NCI-H1105 (cell line): ENCODE measurements at regions not wholly inside any gene's neighbourhood (a gene's known extent, or its start where the extent isn't known, plus 50 kb on each side); places are given as distances from the start of the nearest gene placed in this dataset.
A peak's percentile ranks its signal among the peaks of the same experiment; 100 is the strongest.
"Not testable (repeated sequence)": the region's sequence is repeated elsewhere in the genome, so short reads cannot be mapped to it uniquely, and the experiment has no call there.

Experiments used
- DNase-seq: peaks from one replicate; lab custom pipeline; 2025; lab: John Stamatoyannopoulos, UW

DNA sequence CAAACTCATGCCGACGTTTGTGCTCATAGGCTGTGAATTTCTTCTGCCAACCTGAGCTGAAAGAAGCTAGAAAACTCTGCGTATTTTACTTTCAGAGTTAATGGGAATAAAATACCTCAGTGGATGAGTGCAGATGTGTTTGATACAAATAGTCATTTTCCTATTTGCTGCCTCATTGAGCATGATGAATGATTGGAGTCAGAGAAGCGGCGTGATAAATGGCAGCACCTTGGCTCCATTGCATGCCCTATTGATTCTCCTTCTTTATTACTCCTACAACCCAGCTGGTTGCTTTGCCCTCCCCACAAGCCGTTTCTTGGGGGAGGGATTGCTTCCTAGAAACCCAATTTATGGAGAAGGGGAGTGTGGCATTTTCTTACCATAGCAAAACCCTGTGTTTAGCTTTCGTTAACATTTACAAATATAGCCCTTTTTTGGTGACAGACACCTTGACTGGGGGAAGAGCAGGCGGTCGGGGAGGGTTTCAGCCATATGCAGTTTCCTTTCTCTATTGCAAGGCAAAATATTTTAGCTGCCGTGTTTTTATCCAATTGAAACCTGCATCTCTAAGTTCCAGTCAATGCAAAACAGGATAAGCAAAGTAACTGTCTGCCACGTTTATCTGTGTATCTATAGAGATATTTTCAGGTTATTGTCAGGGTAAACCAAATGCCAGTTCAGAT, 93.1 kb upstream of the TBCA start:
- DNase-seq, result no peak

DNA sequence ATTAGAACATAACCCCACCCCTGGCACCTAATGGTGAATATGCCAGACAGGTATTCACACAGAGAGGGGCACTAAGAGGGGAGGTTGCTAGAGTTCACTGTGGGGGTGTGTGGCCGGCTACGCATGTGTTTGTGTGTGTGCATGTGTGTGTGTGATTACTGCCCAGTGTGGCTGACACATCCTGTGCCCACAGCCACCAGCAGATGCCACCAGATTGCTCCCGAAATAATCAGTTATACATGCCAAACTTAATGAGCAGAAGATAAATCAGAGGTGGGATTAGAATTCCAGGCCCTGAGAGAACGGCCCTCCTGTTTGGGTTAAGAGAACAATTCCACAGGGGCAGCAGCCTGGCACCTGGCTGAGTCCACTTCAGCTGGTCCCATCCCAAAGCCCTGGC, 91.8 kb upstream of the TBCA start:
- no peak for DNase-seq

DNA sequence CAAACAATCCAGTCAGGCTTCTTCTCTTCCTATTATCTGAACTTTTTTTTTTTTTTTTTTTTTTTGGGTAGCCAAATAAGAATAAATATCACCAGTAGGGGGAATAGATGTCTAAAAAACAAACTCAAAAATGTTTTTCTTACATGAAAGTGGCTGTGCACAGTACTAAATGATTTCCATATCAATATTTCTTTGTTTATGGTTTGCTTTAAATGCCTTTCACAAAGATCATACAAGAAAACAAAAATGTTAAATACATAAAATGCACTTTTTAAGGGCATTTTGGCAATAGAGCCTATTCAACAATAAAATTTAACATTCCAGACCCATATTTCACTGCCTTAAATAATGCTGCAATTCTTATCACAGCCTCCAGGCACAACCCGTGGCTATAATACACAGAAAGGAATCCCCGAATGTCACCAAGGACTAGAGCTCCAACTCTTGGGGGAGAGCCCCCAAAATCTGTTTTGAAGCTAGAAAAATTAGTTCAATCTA, 91.1 kb upstream of the TBCA start:
- DNase-seq, result no peak

DNA sequence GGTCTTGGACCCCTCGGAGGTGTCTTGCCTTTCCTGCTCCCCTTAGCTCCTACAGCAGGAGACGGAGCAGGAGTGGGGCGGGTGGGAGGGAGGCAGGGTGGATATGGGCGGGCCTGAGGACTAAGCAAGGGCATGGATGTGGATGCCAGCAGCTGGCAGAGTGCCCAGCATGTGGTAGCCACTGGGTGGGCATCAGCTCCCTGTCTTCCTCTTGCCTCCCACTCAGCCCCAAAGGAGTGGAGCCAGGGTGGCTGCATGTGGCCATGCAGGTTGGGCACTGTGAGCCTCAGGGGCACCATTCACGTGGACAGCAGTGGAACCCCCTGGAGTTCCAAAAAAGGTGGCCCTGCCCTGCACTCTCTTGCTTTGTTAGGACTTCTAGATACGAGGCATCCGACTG, 90.1 kb upstream of the TBCA start:
- DNase-seq, result no peak

DNA sequence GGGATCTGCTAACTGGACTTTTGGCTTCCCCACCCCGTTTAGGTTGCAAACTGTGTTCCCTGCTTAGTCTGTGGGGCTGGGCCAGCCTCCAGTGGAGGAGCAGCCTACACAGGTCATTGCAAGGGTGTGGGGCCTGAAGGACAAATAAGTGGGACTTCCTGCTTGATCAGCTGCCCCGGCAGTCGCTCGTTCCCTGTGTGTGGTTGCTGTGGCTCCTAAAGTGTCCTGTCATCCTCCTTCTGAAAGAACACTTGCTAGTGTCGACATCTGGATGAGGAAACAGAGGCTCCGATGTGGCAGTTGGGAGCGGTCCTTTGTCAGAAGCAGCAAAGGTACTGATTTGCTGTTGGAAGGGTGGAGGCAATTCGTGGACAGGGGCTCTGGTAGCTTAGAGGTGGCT, 88.9 kb upstream of the TBCA start:
- DNase-seq, result no peak

DNA sequence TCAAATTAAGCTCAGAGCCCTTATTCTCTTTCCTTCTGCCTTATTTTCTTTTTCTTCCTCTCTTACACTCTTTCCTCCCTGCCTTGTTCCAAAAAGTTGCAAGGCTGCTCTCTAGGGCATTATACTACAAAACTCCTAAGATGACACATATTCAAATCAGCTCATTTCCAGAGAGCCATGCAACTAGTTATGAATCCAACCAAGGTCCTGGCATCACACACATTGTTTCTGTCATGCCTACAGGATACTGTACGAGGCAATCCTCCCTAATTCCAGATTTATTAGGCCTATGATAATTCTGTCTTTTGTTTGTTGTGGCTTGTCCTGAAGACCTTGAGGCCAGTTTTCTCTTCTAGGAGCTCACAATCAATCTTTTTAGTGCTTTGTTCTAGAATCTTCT, 87.0 kb upstream of the TBCA start:
- no peak for DNase-seq

DNA sequence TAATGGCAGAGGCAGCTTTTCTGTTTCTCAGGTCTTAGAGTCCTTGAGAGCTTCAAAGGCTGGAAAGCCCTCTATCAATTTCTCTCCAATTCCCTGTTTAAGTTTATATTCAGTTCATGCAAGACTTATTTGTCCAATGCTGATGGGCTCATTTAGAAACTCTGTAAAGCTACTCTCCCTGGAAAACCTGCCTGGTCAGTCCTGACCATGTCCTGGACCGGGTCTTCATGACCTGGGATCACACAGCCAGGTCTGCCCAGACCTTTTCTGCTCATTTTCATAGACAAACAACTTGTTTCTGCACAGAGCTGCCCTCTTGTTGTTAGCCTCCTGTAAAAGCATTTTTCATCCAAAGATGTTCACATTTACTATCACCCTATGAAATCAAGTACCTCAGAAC, 85.4 kb upstream of the TBCA start:
- no peak for DNase-seq

DNA sequence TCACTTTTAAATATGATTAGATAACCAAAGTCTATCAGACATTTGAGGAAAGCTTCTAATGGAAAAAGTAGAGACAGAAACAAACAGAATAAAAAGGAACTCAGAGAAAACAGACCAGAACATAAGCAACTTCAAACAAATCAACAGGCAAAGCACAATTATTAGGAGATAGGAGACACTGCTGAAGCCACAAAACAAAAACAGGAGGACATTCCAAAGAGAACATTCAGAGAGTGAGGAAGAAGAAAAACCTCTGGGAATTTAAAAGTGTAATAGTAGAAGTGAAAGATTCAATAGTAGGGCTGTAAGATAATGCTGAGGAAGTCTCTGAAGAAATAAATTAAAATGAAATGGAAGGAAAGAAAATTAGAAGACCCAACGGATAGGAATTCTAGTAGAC, 83.2 kb upstream of the TBCA start:
- DNase-seq, result no peak

DNA sequence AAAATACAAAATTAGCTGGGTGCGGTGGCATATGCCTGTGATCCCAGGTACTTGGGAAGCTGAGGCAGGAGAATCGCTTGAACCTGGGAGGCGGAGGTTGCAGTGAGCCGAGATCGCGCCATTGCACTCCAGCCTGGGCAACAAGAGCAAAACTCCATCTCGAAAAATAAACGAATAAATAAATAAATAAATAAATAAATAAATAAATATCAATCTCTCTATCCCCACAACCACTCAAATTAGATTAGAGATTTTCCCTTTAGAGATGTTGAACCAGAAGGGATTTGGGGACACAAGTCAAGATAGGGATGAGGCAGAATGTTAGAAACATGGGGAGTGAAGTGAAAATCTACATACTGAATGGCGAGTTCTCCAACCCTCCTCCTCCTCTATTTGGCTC, 82.5 kb upstream of the TBCA start:
- not testable (repeated sequence) for DNase-seq

DNA sequence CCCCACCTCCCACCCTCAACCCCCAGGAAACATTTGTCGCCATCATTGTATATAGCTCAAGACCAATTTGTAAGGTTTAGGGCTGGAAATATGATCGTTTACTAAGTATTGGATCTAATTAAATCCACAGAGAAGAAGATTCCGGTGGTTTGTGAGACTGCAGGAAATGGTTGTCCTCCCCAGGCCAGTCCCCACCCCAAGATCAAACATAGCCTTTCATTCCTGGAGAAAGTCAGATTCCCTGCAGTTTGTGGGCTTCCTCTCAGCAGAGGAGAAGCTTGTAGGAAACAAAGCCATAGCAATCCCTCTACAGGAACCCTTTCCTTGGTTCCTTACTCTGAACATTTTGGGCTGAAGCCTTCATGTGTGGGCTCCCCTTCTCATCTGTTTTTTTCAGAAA, 79.2 kb upstream of the TBCA start:
- no peak for DNase-seq

DNA sequence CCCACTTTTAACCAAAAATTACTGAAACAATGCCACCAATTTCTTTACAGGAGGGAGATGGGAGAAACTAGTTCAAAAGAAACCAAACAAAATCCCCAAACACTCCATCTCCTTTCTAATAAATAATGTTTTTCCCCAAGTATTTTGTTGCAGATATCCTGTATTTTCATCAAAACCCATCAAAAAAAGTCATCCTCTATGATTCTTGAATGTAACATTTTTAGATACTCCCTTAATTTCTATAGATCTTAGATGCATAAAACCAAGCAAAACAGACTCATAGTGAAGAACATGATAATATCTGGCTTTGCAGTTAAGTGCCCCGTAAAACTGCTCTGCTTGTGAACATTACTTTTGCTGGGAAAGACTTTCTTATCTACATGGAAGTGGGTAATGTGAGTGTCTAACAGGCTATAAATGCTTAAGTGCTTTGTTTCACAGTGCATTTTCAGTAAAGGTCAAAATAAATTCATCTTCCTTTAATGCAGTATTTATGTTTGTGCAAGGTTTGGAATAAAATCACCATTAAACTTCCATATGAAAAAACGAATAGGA, 77.3 kb upstream of the TBCA start:
- no peak for DNase-seq

DNA sequence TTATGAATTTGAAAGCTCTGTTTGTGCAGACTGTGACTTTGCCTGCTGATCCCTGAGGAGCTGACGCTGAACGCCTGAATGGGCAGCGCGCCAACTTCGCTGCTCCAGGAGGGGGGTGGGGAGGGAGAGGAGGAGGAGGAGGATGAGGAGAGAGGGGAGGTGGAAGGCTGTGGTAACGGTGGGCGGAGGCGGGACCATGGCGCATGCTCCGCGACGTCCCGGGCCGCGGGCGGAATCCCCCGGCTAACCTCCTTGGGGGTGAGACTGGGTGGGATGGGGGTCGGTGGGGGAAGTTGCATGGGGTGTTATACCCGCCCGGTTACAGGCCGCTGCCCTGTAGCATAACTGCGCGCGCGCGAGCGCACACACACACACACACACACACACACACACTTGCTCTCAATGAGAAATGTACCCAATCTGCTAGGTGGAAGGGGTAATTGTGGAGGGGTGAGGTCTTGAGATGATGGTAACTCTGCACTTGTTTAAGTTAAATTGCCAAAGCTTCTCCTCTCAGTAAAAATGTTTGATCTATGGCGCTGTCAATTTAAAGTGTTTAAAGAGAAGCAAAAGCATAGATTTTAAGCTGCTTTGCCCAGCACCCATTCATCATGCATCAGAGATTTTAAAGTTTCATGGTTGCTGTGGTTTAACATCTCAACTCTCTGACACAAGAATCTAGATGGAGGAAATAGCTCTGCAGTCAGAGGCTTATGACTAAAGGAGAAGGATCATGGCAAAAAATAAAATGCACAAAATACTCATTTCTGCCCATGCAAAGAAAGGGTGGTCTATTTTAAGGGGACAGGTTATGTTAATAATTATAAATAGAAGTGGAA, 76.6 kb upstream of the TBCA start:
- no peak for DNase-seq

DNA sequence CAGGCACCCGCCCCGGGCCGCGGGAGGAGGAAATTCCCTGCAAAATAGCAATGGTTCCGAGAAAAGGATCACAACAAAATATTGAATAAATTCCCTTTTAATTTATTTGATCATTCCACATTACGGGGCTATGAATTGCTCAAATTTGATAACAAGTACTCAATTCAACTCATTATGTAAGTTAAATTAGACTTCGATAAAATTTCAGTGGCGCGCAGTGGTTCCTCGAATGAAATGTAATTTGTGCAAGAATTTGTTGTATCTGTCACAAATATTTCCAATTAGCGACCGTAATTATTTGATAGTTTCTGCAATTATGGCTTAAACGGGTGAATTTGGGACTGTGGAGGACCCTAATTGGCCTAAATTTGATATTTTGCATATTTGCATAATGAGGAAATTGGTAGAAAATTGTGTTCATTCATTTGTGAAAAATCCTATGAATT, 76.0 kb upstream of the TBCA start:
- DNase-seq, result no peak

DNA sequence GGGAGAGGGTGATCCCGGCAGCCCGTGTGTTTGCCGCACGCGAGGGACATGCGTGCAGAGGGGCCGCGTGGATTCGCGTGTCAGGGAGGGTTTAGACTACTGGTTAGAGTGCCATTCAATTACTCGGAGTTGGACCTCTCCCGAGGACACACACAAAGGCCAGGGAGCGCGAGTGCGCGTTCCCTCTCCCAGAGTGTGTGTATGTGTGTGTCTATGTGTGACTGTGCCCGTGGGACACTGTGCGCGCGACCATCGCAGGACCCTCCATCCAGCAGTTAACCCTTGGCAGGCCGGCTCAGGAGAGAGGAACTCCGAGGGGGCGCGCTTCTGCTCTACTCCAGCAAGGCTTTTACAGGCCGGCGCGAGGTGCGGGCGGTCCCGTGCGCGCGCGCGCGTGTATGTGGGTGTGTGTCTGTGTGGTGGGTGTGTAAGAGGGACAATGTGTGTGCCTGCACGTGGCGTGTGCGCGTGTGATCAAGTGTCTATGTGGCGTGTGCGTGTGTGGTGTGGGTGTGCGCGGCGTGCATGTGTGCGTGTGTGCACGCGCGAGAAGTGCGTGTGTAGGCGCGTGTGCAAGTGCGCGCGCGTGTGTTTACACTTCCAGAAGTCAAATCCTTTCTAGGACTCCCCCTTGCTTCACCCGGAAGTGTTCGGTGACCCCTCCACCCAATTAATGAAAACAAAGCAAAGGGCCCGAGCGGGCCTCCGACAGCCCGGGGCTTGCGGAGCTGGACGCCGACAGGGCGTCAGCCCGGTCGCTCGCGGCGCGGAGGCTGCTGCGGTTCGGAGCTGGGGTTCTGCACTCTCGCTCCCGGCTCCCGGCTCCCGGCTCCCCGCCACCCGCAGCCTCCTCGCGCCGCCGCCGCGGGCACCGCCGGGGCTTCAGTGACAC, 75.3 kb upstream of the TBCA start:
- DNase-seq, result no peak

DNA sequence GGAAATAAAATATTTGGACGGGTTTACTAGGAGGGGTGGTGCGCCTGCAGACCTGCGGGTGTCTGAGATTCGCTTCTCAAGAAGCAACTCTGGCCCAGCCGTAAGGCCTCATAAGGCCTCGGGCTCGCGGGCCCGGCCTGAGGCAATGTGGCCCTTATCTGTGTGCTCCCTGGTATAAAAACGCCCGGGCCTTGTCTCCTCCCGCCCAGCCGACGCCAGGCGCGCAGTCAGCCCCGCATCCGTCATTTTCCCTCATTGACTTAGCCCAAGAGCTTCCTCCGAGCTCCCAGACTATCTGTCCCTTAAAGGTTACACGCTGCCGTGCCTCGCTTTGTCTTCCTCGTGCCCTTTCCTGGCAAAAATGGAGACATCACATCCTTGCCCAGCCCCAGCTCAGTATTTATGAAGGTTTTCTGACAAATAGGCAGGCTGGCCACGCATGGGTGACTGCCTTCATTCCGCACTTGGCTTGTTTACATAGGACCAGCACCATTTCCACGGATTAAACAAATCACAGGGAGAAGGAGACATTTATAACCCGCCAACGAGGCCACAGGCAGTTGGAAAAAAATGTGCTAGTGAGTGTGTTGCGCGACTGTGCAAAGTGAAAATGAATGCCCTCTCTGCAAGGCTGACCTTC, 74.5 kb upstream of the TBCA start:
- DNase-seq, result no peak

DNA sequence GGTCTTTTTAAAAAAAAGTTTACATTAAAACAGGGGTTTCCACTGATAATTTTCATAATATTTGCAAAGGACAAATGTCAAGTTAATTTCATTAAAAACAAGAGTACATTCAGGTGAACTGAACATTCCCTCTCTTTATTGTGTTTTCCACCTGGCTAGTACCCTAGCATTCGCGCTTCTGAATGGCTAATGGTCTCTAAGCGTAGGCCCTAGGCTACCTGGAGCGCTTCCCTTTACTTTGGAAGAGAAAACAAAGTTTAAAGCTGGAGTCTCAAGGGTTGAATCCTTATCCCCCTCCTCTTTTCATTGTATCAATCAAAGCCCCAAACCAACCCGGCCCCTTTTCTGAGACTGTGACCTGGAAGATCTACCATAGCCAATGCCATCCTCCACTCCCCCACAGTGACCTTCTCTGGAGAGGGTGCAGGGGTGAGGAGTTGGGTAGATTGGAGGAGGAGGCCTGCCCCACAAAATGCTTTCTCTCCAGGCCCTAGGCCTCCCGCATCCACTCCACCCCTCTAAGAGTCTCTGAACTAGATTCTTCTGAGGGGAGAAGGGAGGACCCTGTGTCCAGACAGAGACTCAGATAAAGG, 73.3 kb upstream of the TBCA start:
- DNase-seq, result no peak

DNA sequence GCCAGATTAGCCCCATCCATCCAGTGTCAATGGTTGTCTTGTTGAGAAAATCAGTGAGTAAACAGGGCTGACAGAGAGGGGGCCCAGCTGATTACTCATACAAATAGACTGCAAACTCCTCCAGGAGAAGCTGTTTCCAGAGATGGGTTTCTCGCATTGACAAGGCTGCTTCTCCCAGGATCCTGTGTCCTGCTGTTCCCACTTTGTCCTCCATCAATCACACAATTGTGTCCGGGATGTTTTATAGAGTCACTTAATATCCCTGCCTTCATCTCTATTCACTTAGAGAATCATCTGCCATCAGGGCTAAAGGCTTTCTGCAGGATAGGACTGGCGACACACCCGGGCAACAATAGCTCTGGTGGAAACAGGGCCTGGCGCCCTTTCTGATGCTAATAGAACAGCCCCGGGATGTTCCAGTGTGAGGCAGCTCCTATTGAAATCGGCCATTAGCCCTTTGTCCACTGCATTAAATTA, 71.7 kb upstream of the TBCA start:
- no peak for DNase-seq

DNA sequence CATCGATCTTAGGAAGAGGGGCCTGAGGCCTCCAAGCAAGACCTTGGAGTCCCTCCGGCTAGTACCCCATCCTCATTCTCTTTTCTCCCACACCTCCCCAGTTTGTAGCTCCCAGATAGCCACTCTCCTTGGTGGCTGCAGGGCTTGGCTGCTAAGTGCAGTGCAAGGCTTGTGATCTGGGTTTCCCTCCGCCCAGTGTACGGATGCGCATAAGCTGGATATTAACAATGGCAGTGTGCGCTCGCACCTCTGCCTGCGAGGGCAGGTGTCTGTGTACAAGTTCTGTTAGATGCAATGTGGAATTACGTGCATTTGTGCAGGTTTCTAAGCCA, 71.0 kb upstream of the TBCA start:
- no peak for DNase-seq

DNA sequence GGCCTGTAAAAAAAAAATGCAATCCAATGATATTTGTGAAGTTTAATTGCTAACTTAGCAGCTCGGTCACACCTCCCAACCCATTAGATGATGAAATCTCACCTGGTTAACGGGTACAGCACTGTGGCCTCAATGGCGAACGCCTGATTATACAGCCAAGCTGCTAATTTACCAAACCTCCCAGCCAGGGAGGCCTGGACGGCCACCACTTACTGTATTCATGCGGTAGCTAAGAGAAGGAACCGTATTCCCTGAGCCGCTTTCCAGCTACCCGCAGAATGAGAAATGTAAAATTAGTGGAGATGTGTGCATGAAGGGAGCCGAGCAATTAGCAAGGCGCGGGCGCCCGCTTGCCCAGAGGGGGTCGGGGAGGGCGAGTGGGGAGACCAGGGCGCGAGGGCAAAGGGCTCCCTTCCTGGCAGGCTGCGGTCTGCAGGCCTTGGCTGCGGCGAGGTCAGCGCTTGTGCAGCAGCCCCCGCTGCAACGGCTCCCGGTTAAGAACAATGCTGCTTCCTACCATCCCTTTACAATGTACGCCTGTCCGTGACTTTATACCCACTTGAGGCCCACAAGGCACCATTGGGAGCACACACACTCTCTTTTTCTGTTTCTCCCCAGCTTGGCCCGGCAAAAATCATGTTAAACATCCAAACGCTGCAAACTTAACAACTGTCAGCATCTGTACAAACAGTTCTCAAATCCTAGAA, 70.4 kb upstream of the TBCA start:
- DNase-seq, result no peak

DNA sequence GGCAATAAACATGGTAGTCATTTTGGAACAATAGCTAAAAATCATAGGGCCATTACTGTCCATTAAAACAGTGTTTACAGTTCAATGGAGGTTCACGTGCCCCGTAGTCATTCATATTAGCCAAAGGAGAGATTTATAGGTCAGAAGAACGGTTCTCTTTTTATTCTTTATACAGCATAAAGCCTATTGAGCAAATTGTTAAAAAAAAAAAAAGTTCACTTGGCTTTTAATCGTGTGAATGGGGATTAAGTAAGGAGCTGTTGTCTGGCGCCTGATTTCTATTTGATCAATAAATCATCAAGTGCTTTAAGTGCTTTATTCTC, 69.1 kb upstream of the TBCA start:
- peak; percentile 41 for DNase-seq
